ENCODE measurements at regions not wholly inside any gene's neighbourhood (a gene's known extent, or its start where the extent isn't known, plus 50 kb on each side); places are given as distances from the start of the nearest gene placed in this dataset.

DNA sequence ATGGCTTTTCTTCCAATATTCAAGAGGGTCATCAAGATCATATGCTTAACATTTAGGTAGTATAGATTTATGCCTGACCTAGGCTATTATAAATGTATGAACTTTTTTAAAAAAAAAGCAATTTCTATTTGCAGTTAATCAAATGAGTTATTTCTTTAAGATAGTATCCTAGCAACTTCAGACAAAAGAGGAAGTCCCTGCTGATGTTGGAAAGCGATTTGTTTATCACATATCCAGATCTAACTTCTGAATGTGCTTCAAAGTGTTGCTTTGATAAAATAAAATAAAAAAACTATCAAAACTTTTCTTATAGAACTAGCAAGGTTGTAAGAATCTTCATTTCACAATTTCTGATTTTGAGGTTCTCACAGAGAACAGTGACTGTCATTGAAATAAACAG, 401.9 kb upstream of the PHF14 start:
- TF ChIP-seq POLR2A (IDR thresholded peaks at IDR 0.05) = no peak
- TF ChIP-seq, protein P1, sequence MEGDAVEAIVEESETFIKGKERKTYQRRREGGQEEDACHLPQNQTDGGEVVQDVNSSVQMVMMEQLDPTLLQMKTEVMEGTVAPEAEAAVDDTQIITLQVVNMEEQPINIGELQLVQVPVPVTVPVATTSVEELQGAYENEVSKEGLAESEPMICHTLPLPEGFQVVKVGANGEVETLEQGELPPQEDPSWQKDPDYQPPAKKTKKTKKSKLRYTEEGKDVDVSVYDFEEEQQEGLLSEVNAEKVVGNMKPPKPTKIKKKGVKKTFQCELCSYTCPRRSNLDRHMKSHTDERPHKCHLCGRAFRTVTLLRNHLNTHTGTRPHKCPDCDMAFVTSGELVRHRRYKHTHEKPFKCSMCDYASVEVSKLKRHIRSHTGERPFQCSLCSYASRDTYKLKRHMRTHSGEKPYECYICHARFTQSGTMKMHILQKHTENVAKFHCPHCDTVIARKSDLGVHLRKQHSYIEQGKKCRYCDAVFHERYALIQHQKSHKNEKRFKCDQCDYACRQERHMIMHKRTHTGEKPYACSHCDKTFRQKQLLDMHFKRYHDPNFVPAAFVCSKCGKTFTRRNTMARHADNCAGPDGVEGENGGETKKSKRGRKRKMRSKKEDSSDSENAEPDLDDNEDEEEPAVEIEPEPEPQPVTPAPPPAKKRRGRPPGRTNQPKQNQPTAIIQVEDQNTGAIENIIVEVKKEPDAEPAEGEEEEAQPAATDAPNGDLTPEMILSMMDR (IDR thresholded peaks at IDR 0.05) = no peak
- TF ChIP-seq EP300 (IDR thresholded peaks at IDR 0.05) = no peak

Data from sigmoid colon (tissue), 4 donors.